Sigmoid colon (tissue), 3 donors: ENCODE measurements at regions not wholly inside any gene's neighbourhood (a gene's known extent, or its start where the extent isn't known, plus 50 kb on each side); places are given as distances from the start of the nearest gene placed in this dataset.

Experiments
- POLR2A ChIP-seq, 2 donors: fragments of 450-650 bp; IDR thresholded peaks; one replicate each; pipeline ENCODE4 v1.6.1; 2016; ENCODE audit warnings: antibody characterized with exemption in 2 of 2, mild to moderate bottlenecking in 2 of 2, moderate library complexity in 2 of 2
- TF ChIP-seq, protein P1 (sequence below), 4 experiments: fragments of 450-650 bp in 3 of 4; fragments of 200-600 bp in 1 of 4; IDR thresholded peaks; one replicate each; pipeline ENCODE4 v1.5.1; 2016 to 2019; ENCODE audit warnings: antibody characterized with exemption in 4 of 4, mild to moderate bottlenecking in 3 of 4, moderate library complexity in 2 of 4

GRCh38 chr10:14382022-14382421 is 51.3 kb upstream of the FRMD4A start:
- TF ChIP-seq, protein P1, sequence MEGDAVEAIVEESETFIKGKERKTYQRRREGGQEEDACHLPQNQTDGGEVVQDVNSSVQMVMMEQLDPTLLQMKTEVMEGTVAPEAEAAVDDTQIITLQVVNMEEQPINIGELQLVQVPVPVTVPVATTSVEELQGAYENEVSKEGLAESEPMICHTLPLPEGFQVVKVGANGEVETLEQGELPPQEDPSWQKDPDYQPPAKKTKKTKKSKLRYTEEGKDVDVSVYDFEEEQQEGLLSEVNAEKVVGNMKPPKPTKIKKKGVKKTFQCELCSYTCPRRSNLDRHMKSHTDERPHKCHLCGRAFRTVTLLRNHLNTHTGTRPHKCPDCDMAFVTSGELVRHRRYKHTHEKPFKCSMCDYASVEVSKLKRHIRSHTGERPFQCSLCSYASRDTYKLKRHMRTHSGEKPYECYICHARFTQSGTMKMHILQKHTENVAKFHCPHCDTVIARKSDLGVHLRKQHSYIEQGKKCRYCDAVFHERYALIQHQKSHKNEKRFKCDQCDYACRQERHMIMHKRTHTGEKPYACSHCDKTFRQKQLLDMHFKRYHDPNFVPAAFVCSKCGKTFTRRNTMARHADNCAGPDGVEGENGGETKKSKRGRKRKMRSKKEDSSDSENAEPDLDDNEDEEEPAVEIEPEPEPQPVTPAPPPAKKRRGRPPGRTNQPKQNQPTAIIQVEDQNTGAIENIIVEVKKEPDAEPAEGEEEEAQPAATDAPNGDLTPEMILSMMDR (IDR thresholded peaks at IDR 0.05), result no peak
- TF ChIP-seq POLR2A (IDR thresholded peaks at IDR 0.05), result no peak
